CD4-positive, alpha-beta T cell treated with Interleukin-17A for 4 hours (primary cell): ENCODE measurements at regions not wholly inside any gene's neighbourhood (a gene's known extent, or its start where the extent isn't known, plus 50 kb on each side); places are given as distances from the start of the nearest gene placed in this dataset.

Experiments used
- DNase-seq: peaks from one replicate; pipeline ENCODE4 v3.0.0-alpha.2; 2020; ENCODE audit warnings: mixed read lengths

- no peak for DNase-seq
Measured at GRCh38 chr9:80883826-80884579, 805.3 kb downstream of the TLE1 start.

GRCh38 chr9:80883426-80883825 lies 805.9 kb downstream of the TLE1 start:
- no peak for DNase-seq

- DNase-seq = no peak
Measured at GRCh38 chr9:80881940-80882339, 807.4 kb downstream of the TLE1 start.

- DNase-seq = no peak
Measured at GRCh38 chr9:80881320-80881719, 808.0 kb downstream of the TLE1 start.

- no peak for DNase-seq
Measured at GRCh38 chr9:80878556-80878955, 810.8 kb downstream of the TLE1 start.

- no peak for DNase-seq
Measured at GRCh38 chr9:80875947-80876346, 813.4 kb downstream of the TLE1 start.

GRCh38 chr9:80874276-80874675 lies 815.1 kb downstream of the TLE1 start:
- no peak for DNase-seq

- no peak for DNase-seq
Measured at GRCh38 chr9:80873861-80874260, 815.5 kb downstream of the TLE1 start.

- no peak for DNase-seq
Measured at GRCh38 chr9:80871596-80871995, 817.8 kb downstream of the TLE1 start.

GRCh38 chr9:80867731-80868130 lies 821.6 kb downstream of the TLE1 start:
- DNase-seq = no peak

- DNase-seq = no peak
Measured at GRCh38 chr9:80866576-80867227, 822.6 kb downstream of the TLE1 start.

GRCh38 chr9:80866121-80866520 lies 823.2 kb downstream of the TLE1 start:
- DNase-seq = no peak

- DNase-seq = no peak
Measured at GRCh38 chr9:80843028-80843427, 846.3 kb downstream of the TLE1 start.

- DNase-seq = no peak
Measured at GRCh38 chr9:80842389-80842788, 847.0 kb downstream of the TLE1 start.

- no peak for DNase-seq
Measured at GRCh38 chr9:80841888-80842287, 847.5 kb downstream of the TLE1 start.

GRCh38 chr9:80839821-80840675 lies 849.3 kb downstream of the TLE1 start:
- no peak for DNase-seq

GRCh38 chr9:80836013-80836412 lies 853.3 kb downstream of the TLE1 start:
- DNase-seq = no peak

- DNase-seq = no peak
Measured at GRCh38 chr9:80831751-80832150, 857.6 kb downstream of the TLE1 start.

- no peak for DNase-seq
Measured at GRCh38 chr9:80811656-80812055, 877.7 kb downstream of the TLE1 start.

- no peak for DNase-seq
Measured at GRCh38 chr9:80811003-80811402, 878.3 kb downstream of the TLE1 start.

GRCh38 chr9:80806671-80807070 lies 882.7 kb downstream of the TLE1 start:
- no peak for DNase-seq

- DNase-seq = no peak
Measured at GRCh38 chr9:80804873-80805272, 884.5 kb downstream of the TLE1 start.

GRCh38 chr9:80797831-80798688 lies 891.3 kb downstream of the TLE1 start:
- no peak for DNase-seq
